K562 (cell line): ENCODE measurements at regions not wholly inside any gene's neighbourhood (a gene's known extent, or its start where the extent isn't known, plus 50 kb on each side); places are given as distances from the start of the nearest gene placed in this dataset.

Experiments
- CGGBP1 ChIP-seq: fragments of 250-450 bp; sonication (Bioruptor Pico); IDR thresholded peaks from 2 replicates; pipeline ENCODE4 v1.9.0; 2021; ENCODE audit warnings: mild to moderate bottlenecking
- JUND ChIP-seq, 2 experiments: IDR thresholded peaks; 2 replicates in 1 of 2; 3 replicates in 1 of 2; pipeline ENCODE4 v1.6.1; 2011; ENCODE audit warnings: borderline replicate concordance in 2 of 2, low read depth in 2 of 2, low read length in 2 of 2, improper control_type of control experiment in 1 of 2, missing biosample characterization in 1 of 2, missing genetic modification characterization in 1 of 2, missing genetic modification reagents in 1 of 2
- MLX ChIP-seq, 2 experiments: fragments of 450-650 bp in 1 of 2; sonication (generic) in 1 of 2; formaldehyde crosslinking; conservative IDR thresholded peaks; 2 replicates each; pipeline versions ENCODE4 v1.4.0 to v1.8.1; 2020 to 2022; ENCODE audit warnings: mild to moderate bottlenecking in 1 of 2, missing genetic modification reagents in 1 of 2
- PHF8 ChIP-seq: fragments of 200-600 bp; sonication (generic); IDR thresholded peaks from 2 replicates; pipeline ENCODE4 v1.6.1; 2012; ENCODE audit warnings: mixed run types, mild to moderate bottlenecking, inconsistent platforms, low read length, moderate library complexity, borderline replicate concordance
- POLR2A ChIP-seq: fragments of 450-650 bp; conservative IDR thresholded peaks from 2 replicates; pipeline ENCODE4 v1.6.1; 2016
- SMARCC2 ChIP-seq: fragments of 450-650 bp; IDR thresholded peaks from 2 replicates; pipeline ENCODE4 v1.6.1; 2017; ENCODE audit warnings: antibody characterized with exemption, moderate library complexity, mild to moderate bottlenecking, low read depth

- TF ChIP-seq MLX (CRISPR knock-in tag; conservative IDR thresholded peaks at IDR 0.05) (no peak), SMARCC2 (no peak), CGGBP1 (CRISPR knock-in tag) (no peak), JUND (IDR thresholded peaks at IDR 0.05; ENCODE audit: borderline replicate concordance, low read depth, low read length) (no peak), JUND (tag; IDR thresholded peaks at IDR 0.05; ENCODE audit: borderline replicate concordance, low read depth, low read length) (no peak), POLR2A (no peak), PHF8 (no peak)
Observed at GRCh38 chr17:53483704-53484103, 339.0 kb upstream of the KIF2B start.
